Mesenchymal stem cell (in vitro differentiated cells and primary cell): ENCODE measurements at regions not wholly inside any gene's neighbourhood (a gene's known extent, or its start where the extent isn't known, plus 50 kb on each side); places are given as distances from the start of the nearest gene placed in this dataset.

Experiments
- DNase-seq: peaks from one replicate; pipeline ENCODE4 v3.0.0-alpha.2; 2013
- H2AFZ ChIP-seq: one replicate; pipeline ENCODE4 v1.6.1; 2013; ENCODE audit warnings: low read depth, mild to moderate bottlenecking, control low read depth, inconsistent platforms, low read length, moderate library complexity
- H2AK5ac ChIP-seq: 2 replicates; pipeline ENCODE4 v1.6.1; 2013; ENCODE audit warnings: low read length, moderate library complexity, mild to moderate bottlenecking, inconsistent platforms; ENCODE audit not compliant: severe bottlenecking
- H2BK120ac ChIP-seq: one replicate; pipeline ENCODE4 v1.6.1; 2013; ENCODE audit warnings: low read depth, mild to moderate bottlenecking, inconsistent platforms, low read length, moderate library complexity
- H2BK12ac ChIP-seq, 2 experiments: one replicate each; pipeline ENCODE4 v1.6.1; 2013; ENCODE audit warnings: inconsistent platforms in 2 of 2, low read length in 2 of 2, mild to moderate bottlenecking in 2 of 2, moderate library complexity in 2 of 2, control low read depth in 1 of 2
- H2BK15ac ChIP-seq: one replicate; pipeline ENCODE4 v1.6.1; 2013; ENCODE audit warnings: mild to moderate bottlenecking, low read depth, inconsistent platforms; ENCODE audit not compliant: poor library complexity, severe bottlenecking
- H2BK5ac ChIP-seq: 2 replicates; pipeline ENCODE4 v1.6.1; 2013; ENCODE audit warnings: low read depth, mild to moderate bottlenecking, low read length, control low read depth, inconsistent platforms; ENCODE audit not compliant: poor library complexity, severe bottlenecking
- H3K14ac ChIP-seq, 2 experiments: one replicate each; pipeline ENCODE4 v1.6.1; 2013; ENCODE audit warnings: inconsistent platforms in 2 of 2, low read length in 2 of 2, control low read depth in 1 of 2, mild to moderate bottlenecking in 1 of 2, moderate library complexity in 1 of 2
- H3K18ac ChIP-seq, 2 experiments: one replicate each; pipeline ENCODE4 v1.6.1; 2013; ENCODE audit warnings: inconsistent platforms in 2 of 2, low read length in 2 of 2, control low read depth in 1 of 2, low read depth in 1 of 2, mild to moderate bottlenecking in 1 of 2
- H3K23ac ChIP-seq, 2 experiments: one replicate each; pipeline ENCODE4 v1.6.1; 2013; ENCODE audit warnings: inconsistent platforms in 2 of 2, low read length in 2 of 2, mild to moderate bottlenecking in 2 of 2, moderate library complexity in 2 of 2, control low read depth in 1 of 2
- H3K27ac ChIP-seq: 2 replicates; pipeline ENCODE4 v1.5.1; 2013; ENCODE audit warnings: mild to moderate bottlenecking, moderate library complexity, low read length, control low read depth, inconsistent platforms; ENCODE audit not compliant: poor library complexity, severe bottlenecking
- H3K27me3 ChIP-seq, 2 experiments: 2 replicates each; pipeline versions ENCODE4 v1.6.1 to v1.7.0; 2013; ENCODE audit warnings: low read length in 2 of 2, mild to moderate bottlenecking in 2 of 2, moderate library complexity in 2 of 2, control low read depth in 1 of 2, inconsistent platforms in 1 of 2; ENCODE audit not compliant: control insufficient read depth in 1 of 2, insufficient read depth in 1 of 2
- H3K36me3 ChIP-seq, 2 experiments: 2 replicates each; pipeline versions ENCODE4 v1.6.1 to v1.7.0; 2013; ENCODE audit warnings: low read length in 2 of 2, control low read depth in 1 of 2, inconsistent platforms in 1 of 2, low read depth in 1 of 2, mild to moderate bottlenecking in 1 of 2; ENCODE audit not compliant: insufficient read depth in 2 of 2, control insufficient read depth in 1 of 2
- H3K4ac ChIP-seq, 2 experiments: one replicate each; pipeline ENCODE4 v1.6.1; 2013; ENCODE audit warnings: inconsistent platforms in 2 of 2, low read length in 2 of 2, mild to moderate bottlenecking in 2 of 2, moderate library complexity in 2 of 2, control low read depth in 1 of 2, low read depth in 1 of 2
- H3K4me1 ChIP-seq: 2 replicates; pipeline ENCODE4 v1.6.1; 2013; ENCODE audit warnings: low read depth, low read length, control low read depth; ENCODE audit not compliant: control insufficient read depth, insufficient read depth
- H3K4me2 ChIP-seq: 2 replicates; pipeline ENCODE4 v1.6.1; 2013; ENCODE audit warnings: low read length, mild to moderate bottlenecking, inconsistent platforms; ENCODE audit not compliant: poor library complexity, severe bottlenecking
- H3K4me3 ChIP-seq, 2 experiments: 2 replicates each; pipeline versions ENCODE4 v1.5.1 to v1.7.0; 2013; ENCODE audit warnings: low read length in 2 of 2, mild to moderate bottlenecking in 2 of 2, control low read depth in 1 of 2, low read depth in 1 of 2; ENCODE audit not compliant: insufficient read depth in 1 of 2
- H3K79me1 ChIP-seq: replicated peaks from 2 replicates; pipeline ENCODE4 v1.6.1; 2013; ENCODE audit warnings: mild to moderate bottlenecking, control low read depth, low read length, inconsistent platforms; ENCODE audit not compliant: poor library complexity, severe bottlenecking
- H3K9ac ChIP-seq: 2 replicates; pipeline ENCODE4 v1.7.0; 2013; ENCODE audit warnings: mild to moderate bottlenecking, low read length, moderate library complexity
- H3K9me3 ChIP-seq: 2 replicates; pipeline ENCODE4 v1.7.0; 2013; ENCODE audit warnings: mild to moderate bottlenecking, low read length; ENCODE audit not compliant: control insufficient read depth
- H4K8ac ChIP-seq: one replicate; pipeline ENCODE4 v1.6.1; 2013; ENCODE audit warnings: inconsistent platforms, mild to moderate bottlenecking, low read length, moderate library complexity
- H4K91ac ChIP-seq: one replicate; pipeline ENCODE4 v1.6.1; 2013; ENCODE audit warnings: mild to moderate bottlenecking, low read length, inconsistent platforms
- WGBS: methylation state at CpG from one replicate; pipeline ENCODE4 v1.1.7; 2013; ENCODE audit warnings: mixed read lengths; 5-methylcytosine and 5-hydroxymethylcytosine counted together

GRCh38 chr5:105689596-105689995, 1981.1 kb downstream of the EFNA5 start:
- H2BK15ac ChIP-seq, result no peak overlapping the region
- no peak overlapping the region for H3K18ac ChIP-seq
- no peak overlapping the region for H4K8ac ChIP-seq
- no peak overlapping the region for H3K14ac ChIP-seq
- no peak overlapping the region for H3K27ac ChIP-seq
- H3K9me3 ChIP-seq, result no peaks in the 10 kb centered on the region
- H2AFZ ChIP-seq, result no peak overlapping the region
- 100% methylated on average over 3 of the region's 3 CpGs for WGBS
- no peaks in the 10 kb centered on the region for H3K4me1 ChIP-seq
- no peak overlapping the region for H2BK120ac ChIP-seq
- no peaks in the 10 kb centered on the region for H3K36me3 ChIP-seq
- H3K4ac ChIP-seq, result no peak overlapping the region
- no peak overlapping the region for H3K4me2 ChIP-seq
- no peak overlapping the region for H4K91ac ChIP-seq
- H2BK12ac ChIP-seq, result no peak overlapping the region
- no peak overlapping the region for H2BK5ac ChIP-seq
- no peak overlapping the region for H2AK5ac ChIP-seq
- H3K4me3 ChIP-seq, result no peak overlapping the region
- no peak overlapping the region for H3K23ac ChIP-seq
- no peak overlapping the region for H3K9ac ChIP-seq
- no peaks in the 10 kb centered on the region for H3K27me3 ChIP-seq
- DNase-seq, result no peak
- H3K79me1 ChIP-seq, result no peaks in the 10 kb centered on the region

GRCh38 chr5:105688227-105688792, 1982.4 kb downstream of the EFNA5 start:
- no peak overlapping the region for H3K27ac ChIP-seq

DNA sequence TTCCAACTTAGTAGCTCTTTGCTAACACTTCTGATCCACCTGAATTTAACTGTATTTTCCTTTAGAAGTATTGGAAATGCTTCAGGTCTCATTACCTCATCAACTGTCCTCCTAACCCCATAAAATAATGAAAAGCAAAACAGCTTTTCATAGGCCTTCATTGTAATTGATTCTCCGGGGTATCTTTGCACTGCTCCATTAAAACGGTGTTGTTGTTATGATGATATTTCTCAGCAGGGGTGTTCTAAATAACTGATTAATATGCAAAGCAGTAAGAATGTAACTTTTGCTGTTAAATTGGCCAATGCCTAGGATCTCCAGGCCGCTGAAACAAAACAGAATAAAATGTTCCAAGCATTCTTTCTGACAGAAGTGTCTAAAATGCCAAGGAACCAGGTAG, 1983.2 kb downstream of the EFNA5 start:
- no peak overlapping the region for H3K27ac ChIP-seq
- H3K9ac ChIP-seq, result no peak overlapping the region
- no peaks in the 10 kb centered on the region for H3K36me3 ChIP-seq
- no peak overlapping the region for H4K8ac ChIP-seq
- H3K23ac ChIP-seq, result no peak overlapping the region
- H3K4me3 ChIP-seq, result no peak overlapping the region
- H2AFZ ChIP-seq, result no peak overlapping the region
- H3K79me1 ChIP-seq, result no peaks in the 10 kb centered on the region
- no peak overlapping the region for H3K18ac ChIP-seq
- no peak overlapping the region for H3K14ac ChIP-seq
- no peak overlapping the region for H2BK15ac ChIP-seq
- H3K4ac ChIP-seq, result no peak overlapping the region
- H2BK120ac ChIP-seq, result no peak overlapping the region
- H3K4me1 ChIP-seq, result no peaks in the 10 kb centered on the region
- H4K91ac ChIP-seq, result no peak overlapping the region
- no peak overlapping the region for H2BK12ac ChIP-seq
- DNase-seq, result no peak
- H3K27me3 ChIP-seq, result no peaks in the 10 kb centered on the region
- H3K9me3 ChIP-seq, result no peaks in the 10 kb centered on the region
- no peak overlapping the region for H2BK5ac ChIP-seq
- no peak overlapping the region for H2AK5ac ChIP-seq
- WGBS, result 66% methylated on average over 2 of the region's 3 CpGs
- no peak overlapping the region for H3K4me2 ChIP-seq

More at GRCh38 chr5:105688227-105688792, 1982.4 kb downstream of the EFNA5 start:
- Histone ChIP-seq H3K4me3 (no peak overlapping the region), H3K14ac (no peak overlapping the region), H3K4me1 (no peaks in the 10 kb centered on the region), H3K79me1 (no peaks in the 10 kb centered on the region), H2BK15ac (no peak overlapping the region), H2BK12ac (no peak overlapping the region), H3K9me3 (no peaks in the 10 kb centered on the region), H3K27me3 (no peaks in the 10 kb centered on the region), H4K8ac (no peak overlapping the region), H2BK120ac (no peak overlapping the region), H4K91ac (no peak overlapping the region), H2BK5ac (no peak overlapping the region), H3K23ac (no peak overlapping the region), H3K36me3 (no peaks in the 10 kb centered on the region), H3K18ac (no peak overlapping the region), H3K9ac (no peak overlapping the region), H3K4ac (no peak overlapping the region), H2AK5ac (no peak overlapping the region), H3K4me2 (no peak overlapping the region), H2AFZ (no peak overlapping the region)
- 83% methylated on average over 4 of the region's 4 CpGs for whole genome bisulfite sequencing
- no peak for DNase-seq

DNA sequence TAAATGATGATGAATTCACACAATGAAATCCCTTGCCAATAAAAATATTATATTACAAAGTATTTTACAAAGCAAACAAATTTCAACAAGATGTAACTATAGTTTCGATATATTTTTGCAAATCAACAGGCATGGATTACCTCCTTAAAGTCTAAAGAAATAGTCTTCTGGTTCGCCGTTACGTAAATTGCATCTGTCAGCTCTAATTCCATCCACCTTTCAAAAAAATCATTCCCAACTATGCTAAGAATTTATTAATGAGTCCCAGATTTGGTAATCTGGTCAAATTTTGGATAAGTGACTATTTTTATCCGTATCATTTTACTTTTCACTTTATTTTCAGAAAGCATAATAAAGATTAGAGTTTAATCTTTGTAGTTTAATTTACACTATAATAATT, 1984.9 kb downstream of the EFNA5 start:
- no peak overlapping the region for H3K14ac ChIP-seq
- WGBS, result 94% methylated on average over 3 of the region's 5 CpGs
- no peak overlapping the region for H2BK5ac ChIP-seq

More for the DNA sequence above, 1984.9 kb downstream of the EFNA5 start:
- Histone ChIP-seq H2BK15ac (no peak overlapping the region), H3K18ac (no peak overlapping the region), H3K4ac (no peak overlapping the region), H4K8ac (no peak overlapping the region), H2BK12ac (no peak overlapping the region), H4K91ac (no peak overlapping the region), H2AK5ac (no peak overlapping the region), H3K23ac (no peak overlapping the region), H3K9me3 (no peaks in the 10 kb centered on the region), H3K4me1 (no peaks in the 10 kb centered on the region), H3K4me3 (no peak overlapping the region), H3K27me3 (no peaks in the 10 kb centered on the region), H3K27ac (no peak overlapping the region), H3K4me2 (no peak overlapping the region), H3K79me1 (no peaks in the 10 kb centered on the region), H3K36me3 (no peaks in the 10 kb centered on the region), H3K9ac (no peak overlapping the region), H2AFZ (no peak overlapping the region), H2BK120ac (no peak overlapping the region)
- no peak for DNase-seq
